HG02970 (cell line): ENCODE measurements at regions not wholly inside any gene's neighbourhood (a gene's known extent, or its start where the extent isn't known, plus 50 kb on each side); places are given as distances from the start of the nearest gene placed in this dataset.
"Not testable (repeated sequence)": the region's sequence is repeated elsewhere in the genome, so short reads cannot be mapped to it uniquely, and the experiment has no call there.

Source experiments
- ATAC-seq: cut with Tn5 transposase; IDR thresholded peaks from one replicate; pipeline ENCODE4 v1.9.1; 2021; ENCODE audit warnings: mild to moderate bottlenecking, moderate library complexity, moderate number of reproducible peaks; ENCODE audit not compliant: unreplicated experiment, low FRiP score

DNA sequence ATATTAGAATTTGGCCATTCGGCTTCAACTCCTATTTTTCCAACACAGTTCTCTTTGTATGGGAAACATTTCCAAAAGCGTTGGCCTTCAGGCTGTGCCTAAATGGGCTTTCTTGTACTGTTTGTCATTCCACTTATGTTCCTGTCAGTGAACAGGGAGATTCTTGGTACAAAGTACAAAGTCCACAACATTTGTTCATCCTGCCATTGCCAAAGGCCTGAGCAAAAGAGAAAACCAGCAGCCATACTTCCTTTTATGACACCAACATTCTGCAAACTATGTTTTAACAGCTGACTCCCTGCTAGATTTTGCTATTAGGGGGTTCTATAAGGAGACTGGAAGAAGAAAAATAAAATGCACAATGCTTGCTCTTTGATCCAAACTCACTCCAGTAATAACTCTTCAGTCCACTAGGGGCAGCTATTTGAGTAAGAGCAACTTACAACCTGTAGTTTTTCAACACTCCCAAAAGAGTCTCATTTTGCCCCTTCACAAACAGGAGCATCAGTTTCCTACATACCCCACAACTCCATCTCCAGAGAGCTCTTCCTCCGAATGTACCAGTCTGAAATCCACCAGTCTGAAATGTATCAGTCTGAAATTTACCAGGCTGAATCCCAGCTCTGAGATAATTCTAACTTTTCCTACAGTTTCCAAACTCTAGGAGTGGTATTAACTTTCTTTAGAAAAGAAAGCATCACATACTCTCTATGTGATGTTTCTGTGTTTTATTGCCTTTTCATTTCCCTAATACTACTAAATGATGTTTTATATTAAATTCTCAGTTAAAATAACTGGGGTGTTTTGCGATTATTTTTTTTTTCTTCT, 693.8 kb downstream of the DNAH5 start:
- no peak for ATAC-seq

DNA sequence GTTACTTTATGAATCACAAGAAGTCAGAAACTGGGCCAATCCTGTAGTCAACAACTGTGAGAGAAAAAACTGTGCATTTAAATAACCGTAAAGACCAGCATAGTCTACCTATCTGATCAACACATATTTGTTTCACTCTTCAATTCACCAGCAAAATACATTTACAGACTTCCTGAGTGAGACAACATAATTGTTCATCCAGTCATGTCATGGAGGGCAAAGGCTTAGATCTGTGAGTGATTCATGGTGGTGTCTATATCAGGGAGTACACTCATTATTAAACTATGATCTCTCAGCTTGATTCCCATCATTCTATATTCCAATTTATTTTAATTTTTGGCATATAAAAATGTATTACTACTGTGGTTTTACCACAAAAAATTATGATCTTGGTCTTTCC, 694.6 kb downstream of the DNAH5 start:
- no peak for ATAC-seq

DNA sequence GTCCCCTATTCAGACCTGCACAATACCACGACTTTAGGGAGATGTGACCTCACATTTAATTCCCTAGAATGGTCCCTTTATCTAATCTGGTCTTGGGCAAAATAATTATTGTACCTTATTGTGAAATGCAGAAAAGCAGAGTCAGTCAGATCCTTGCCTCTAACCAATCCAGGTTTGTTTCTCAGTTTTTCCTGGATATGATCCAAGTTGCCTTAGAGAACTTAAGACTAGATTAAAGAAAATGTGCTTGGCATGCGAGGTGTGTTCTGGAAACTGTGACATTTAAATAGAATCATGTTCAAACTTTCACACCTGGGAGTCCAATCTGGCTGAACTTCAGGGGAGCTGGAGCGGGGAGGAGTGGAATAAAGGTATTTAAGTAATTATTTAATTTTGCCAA, 696.2 kb downstream of the DNAH5 start:
- no peak for ATAC-seq

DNA sequence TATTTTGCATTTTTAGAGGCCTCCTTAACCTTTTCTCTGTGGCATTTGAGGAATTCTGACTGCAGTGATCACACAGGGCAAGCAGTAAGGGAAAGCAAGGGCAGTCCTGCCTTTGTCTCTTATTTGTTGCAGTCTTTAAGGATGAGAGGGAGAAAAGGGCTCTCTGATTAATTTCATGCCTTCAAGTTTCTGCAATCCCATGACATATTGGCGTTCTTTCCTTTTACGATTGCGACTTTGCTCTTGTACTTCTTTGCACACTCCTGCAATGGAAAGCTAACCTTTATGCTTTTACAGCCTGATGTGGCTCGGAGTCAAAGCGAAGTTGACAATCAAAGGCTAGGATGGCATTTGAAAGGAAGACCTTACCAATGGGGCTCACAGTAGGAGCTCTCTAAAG, 698.4 kb downstream of the DNAH5 start:
- ATAC-seq = no peak

DNA sequence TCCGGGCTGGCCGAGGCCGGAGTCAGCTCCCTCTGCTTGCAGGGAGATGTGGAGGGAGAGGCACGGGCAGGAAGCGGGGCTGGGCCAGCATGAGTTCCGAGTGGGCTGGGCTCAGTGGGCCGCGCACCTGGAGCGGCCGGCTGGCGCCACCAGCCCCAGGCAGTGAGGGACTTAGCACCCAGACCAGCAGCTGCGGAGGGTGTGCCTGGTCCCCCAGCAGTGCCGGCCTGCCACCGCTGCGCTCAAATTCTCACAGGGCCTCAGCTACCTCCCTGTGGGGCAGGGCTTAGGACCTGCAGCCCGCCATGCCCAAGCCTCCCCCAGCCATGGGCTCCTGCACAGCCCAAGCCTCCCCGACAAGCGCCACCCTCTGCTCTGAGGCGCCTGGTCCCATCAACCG, 700.3 kb downstream of the DNAH5 start:
- ATAC-seq = no peak

DNA sequence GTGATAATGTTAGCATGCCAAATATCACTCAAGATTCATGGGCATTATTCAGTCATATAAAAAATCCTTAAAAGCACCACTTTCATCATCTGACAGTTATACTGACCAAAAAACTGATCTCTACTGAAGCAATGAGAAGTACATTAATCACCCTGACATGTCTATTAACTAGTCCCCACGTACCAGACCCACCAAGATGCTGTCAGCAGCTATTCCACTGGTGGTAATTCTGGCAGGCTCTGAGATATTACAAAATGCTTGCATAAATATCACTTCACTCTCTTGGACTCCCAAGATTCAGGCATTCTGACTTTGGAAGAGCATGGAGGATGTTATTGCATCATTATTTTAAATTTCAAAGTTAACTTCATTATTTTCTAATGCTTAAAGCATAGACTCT, 717.0 kb downstream of the DNAH5 start:
- ATAC-seq = no peak

DNA sequence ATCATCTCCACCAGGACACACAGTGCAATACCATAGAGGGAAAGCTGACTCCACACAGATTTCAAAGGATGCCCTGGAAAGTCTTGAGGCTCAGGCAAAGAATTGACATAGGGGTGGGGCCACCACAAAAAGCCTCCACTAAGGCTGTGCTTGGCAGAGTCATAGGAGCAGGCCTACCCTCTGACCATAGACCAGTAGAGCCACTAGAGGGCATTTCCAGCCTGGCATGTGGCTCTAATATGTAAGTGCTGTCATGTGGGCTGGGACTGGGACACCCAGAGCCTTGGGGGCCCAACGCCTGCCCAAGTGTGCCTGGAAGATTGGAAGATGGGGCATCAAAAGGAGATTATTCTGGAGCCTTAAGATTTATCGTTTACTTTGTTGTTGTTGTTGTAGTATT, 726.0 kb downstream of the DNAH5 start:
- no peak for ATAC-seq

DNA sequence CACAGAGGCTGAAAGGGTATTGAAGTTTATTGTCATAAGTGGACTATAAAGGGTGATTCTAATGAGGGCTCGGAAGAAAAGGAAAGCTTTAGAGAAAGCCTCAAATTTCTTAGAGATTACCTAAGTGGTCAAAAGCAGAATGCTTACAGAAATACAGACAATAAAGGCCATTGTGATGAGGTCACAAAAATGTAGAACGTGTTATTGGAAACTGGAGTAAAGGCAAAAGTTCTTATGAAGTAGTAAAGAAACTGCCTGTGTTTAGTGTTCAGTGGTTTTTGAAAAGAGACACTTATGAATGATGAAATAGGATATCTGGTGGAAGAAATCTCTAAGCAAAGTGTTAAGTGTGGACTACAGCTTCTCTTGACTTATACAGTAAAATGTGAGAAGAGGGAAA, 726.9 kb downstream of the DNAH5 start:
- ATAC-seq = no peak

DNA sequence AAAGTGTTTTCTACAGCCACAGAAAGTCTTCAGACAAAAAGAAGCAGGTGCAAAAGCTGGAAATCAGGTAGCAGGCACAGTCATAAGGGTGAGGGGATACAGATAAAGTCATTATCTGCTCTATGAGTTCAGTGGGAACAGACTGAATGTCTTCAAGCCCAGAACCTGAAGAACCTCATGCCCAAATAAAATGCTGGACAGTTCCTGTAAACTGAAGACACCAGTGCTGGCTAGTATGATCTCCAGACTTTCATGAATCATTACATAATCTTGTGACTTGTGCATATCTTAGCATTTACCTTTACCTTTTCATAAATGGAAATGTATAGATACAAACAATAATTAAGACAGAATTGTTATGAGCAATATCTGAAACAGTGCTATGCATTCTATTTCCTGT, 728.7 kb downstream of the DNAH5 start:
- ATAC-seq = no peak

DNA sequence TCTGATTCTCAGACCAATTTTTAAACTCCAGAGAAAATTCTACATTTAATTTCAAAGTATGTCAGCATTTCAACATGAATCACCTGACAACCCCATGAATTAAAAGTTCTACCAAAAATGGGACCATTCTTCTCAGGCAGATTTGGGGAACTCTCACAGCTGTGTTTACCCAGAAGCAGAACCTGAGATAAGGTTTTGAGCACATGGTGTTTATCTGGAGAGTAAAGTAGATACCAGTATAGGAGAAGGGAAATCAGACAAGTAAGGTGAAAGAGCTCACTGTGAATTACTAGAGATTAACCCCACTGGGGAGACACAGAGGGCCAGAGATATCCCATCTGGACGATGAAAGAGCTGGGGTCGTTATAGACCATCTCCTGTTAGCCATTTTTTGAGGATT, 729.1 kb downstream of the DNAH5 start:
- ATAC-seq = no peak

DNA sequence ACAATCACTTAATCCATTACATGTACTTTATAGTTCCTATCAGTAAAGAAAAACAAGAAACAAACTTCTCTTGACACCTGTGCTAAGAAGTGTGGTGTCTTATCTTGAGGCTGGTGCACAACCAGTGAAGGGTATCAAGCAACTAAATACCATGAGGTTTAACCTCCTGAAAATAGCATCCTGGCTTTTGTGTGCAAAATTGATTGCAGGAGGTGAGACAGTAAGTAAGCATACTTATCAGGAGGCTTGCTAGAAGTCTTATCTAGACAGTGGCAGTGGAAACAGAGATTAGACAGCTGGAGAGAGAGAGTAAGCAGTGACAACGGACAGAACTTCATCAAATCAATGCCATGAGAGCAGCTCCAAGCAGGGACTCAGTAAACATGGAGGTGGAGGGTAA, 730.3 kb downstream of the DNAH5 start:
- ATAC-seq = no peak

DNA sequence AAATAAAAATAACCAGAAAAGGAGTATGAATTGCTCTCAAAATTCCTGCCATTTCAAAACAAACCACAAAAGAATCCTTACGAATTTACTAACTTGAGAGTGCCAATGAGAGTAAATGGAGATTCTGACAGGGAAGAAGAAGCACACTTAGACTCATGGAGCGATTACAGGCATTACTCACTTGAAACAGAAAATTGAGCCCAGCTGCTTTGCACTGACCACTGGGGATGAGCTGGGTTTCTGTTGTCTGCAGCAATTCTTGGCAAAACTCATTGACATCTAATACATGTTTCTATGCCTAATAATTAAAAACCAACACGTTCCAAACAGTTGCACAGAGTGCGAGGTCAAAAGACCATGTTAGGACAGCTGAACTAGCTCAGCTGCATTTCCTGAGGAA, 731.6 kb downstream of the DNAH5 start:
- no peak for ATAC-seq

DNA sequence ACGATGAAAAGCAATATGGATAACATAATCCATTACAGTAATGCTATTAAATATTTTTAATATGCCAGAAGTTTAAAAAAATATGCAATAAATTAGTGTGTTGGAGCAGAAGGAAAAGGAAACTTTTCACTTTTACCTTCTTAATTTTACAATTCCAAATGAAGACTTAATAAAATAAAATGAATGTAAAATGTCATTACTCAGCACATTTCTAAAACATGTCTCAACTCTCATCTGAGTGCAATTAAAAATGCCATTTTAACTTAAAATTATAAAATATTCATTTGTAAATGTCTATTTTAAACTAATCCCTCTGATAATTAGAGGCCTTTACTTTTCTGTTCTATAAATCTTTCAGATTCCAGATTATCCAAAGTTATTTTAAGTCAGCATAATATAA, 733.4 kb downstream of the DNAH5 start:
- no peak for ATAC-seq

DNA sequence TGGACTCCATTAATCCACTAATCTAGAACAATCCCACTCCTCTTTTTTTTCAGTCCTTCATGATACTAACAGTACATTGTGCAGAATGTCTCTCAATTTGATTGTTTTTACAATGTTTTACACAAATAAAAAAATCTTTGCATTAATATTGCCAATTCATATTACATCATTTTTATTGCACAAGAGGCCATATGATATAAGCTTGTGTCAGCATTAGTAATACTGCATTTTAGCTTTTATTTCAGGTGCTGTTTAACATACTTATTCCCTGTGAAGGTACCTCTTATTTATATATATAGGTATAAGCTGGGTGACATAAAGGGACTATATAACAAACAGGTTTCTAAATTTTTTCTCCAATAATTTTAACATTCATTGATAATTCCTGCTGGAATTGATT, 737.4 kb downstream of the DNAH5 start:
- ATAC-seq = no peak

DNA sequence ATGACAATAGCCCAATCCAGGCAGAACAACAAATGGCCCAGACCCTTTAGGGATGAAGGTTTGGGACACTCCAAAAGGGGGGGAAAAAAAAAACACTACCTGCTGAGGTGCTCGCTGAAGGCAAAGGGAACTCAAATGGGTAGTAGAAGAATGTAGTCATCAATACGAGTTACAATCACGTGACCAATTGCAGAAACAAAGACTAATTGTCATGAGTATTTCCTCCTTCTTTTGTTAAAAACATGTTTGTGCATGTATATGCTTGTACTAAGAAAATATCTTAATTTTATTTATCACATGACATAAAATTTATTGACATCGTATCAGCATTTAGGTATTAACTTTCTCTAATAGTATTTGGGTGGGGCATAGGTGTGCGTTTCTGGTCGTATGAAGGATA, 743.5 kb downstream of the DNAH5 start:
- ATAC-seq = no peak

DNA sequence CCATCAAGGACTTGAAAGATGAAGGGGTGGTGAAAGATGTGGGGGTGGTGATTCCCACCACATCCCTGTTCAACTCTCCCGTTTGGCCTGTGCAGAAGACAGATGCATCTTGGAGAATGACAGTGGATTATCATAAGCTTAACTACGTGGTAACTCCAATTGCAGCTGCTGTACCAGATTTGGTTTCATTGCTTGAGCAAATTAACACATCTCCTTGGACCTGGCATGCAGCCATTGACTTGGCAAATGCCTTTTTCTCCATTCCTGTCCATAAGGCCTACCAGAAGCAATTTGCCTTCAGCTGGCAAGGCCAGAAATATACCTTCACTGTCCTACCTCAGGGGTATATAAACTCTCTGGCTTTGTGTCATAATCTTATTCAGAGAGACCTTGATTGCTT, 746.3 kb downstream of the DNAH5 start:
- not testable (repeated sequence) for ATAC-seq

DNA sequence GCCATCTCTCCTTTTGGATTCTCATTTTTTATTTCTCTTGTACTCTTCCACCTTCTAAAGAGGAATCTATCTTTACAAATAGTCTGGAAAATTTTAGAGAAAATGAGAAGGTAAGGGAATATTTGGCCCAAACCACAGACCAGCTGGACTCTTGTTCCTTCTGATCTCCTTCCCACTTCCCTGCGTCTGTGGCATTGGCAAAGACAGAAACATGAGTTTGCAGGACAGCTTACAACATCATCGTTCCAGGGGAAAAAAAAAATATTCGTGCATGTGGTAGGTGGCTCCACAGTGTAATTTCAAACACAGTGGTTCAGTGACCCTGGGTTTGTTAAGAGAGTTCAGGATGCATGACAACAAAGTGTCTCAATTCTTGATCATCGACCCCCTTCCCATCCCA, 755.0 kb downstream of the DNAH5 start:
- no peak for ATAC-seq

DNA sequence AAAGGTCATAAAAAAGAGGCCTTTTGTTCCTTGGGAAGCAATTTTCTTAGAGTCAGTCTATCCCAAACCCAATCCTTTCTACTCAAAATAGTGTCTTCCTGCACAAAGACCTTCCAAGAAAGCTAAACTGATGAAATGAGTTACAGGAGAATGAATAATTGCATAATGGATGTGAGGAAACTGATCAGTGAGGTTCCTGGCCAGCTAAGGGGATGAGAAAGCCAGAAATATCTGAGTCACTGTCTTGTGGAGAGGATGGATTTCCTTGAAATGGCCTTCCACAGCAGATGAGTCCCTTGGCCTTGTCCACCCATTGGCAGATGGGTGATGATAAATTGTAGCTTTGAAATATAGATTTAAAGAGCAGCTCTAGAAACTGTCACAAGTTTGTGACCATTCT, 756.1 kb downstream of the DNAH5 start:
- ATAC-seq = no peak

DNA sequence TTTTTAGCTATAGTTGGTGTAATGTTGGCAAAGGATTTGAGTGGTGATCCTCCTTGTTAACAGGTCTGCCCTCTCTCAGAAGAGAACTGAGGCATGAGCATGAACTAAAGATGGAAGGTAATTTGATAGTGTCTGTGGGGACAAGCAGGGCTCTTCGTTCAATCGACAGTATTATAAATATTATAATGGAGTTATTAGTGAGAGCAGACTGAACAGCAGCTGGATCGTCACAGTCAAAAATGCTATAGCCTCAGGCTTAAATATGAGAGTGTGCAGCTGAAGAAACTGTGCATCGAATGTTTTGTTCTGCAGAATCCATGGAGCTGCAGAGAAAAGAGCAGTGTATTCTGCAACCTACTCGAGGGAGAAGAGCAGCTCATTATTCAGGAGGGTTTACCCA, 757.3 kb downstream of the DNAH5 start:
- ATAC-seq = no peak

DNA sequence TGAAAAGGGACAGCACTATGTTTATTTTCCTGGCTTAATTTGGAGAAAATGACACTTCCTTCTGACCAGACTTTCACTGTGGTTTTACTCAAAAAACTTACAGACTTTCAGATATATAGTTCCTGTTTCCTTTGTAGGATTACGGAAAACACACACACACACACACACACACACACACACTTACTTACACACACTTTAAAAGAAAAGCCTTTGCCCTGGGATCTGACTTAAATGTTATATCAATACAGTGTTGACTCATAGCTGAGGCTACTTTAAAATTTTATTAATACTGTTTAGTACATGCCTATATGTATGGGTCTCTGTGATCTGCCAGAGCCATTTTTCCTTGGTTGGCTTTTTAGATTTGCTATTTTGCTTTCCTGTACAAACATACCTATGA, 758.3 kb downstream of the DNAH5 start:
- no peak for ATAC-seq

DNA sequence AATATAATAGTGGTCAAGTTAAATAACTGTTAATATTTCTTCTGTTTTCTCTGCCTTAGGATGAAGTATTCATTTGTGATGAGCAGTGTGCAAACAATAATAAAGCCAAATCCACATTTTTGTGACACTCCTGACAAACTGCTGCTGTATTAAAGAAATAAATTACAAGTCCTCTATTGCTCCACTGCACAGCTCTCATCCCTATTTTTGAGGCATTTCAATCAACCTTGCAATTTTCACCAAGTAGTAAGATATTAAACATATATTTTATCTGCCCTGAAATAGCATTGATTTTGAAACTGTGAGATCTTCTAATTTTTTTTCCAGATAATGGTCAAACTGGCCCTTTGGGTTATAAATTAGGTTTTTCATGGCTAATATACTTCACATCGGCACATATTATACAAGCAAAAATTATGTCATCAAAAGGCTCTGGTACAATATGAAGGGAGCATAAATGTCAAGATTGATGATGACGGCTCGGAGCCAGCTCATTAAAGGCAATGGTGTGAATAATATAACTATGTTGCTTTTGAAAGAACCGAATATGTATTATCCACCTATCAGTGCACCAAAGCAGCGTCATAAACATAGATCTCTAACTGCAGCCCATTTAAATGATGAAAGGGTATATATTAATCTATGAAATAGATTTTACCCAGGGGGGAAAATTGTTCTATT, 764.9 kb downstream of the DNAH5 start:
- ATAC-seq = no peak

DNA sequence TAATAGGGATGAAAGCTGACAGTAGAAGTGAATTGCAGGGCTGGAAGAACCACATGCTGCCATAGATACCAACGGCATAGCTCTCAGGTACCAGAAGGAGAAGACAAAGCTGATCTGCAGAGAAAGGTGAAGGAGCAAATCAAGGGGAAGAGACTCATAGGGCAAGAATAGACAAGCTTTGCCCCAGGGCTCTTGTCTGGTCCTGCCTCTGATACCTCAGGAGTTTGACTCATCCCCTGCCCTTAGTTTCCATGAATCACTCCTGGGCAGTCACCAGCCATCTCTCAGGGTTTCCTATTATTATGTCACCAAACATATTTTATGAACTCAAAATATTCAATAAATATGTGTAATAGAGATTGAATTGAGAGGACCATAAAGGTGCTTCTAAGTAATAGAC, 800.9 kb downstream of the DNAH5 start:
- no peak for ATAC-seq
